Gastrocnemius medialis (tissue), 4 donors: ENCODE measurements at regions not wholly inside any gene's neighbourhood (a gene's known extent, or its start where the extent isn't known, plus 50 kb on each side); places are given as distances from the start of the nearest gene placed in this dataset.
"Not testable (repeated sequence)": the region's sequence is repeated elsewhere in the genome, so short reads cannot be mapped to it uniquely, and the experiment has no call there.

Source experiments
- POLR2A ChIP-seq, 2 donors: fragments of 450-650 bp; IDR thresholded peaks; one replicate each; pipeline ENCODE4 v1.6.1; 2017; ENCODE audit warnings: antibody characterized with exemption in 2 of 2, mild to moderate bottlenecking in 2 of 2, moderate library complexity in 2 of 2
- TF ChIP-seq, protein P1 (sequence below), 5 experiments: fragments of 450-650 bp in 3 of 5; fragments of 200-600 bp in 2 of 5; sonication (generic) in 2 of 5; IDR thresholded peaks in 4 of 5; conservative IDR thresholded peaks in 1 of 5; 1 replicate in 4 of 5; 2 replicates in 1 of 5; pipeline ENCODE4 v1.5.1; 2016 to 2019; ENCODE audit warnings: antibody characterized with exemption in 5 of 5, mild to moderate bottlenecking in 3 of 5, moderate library complexity in 3 of 5

DNA sequence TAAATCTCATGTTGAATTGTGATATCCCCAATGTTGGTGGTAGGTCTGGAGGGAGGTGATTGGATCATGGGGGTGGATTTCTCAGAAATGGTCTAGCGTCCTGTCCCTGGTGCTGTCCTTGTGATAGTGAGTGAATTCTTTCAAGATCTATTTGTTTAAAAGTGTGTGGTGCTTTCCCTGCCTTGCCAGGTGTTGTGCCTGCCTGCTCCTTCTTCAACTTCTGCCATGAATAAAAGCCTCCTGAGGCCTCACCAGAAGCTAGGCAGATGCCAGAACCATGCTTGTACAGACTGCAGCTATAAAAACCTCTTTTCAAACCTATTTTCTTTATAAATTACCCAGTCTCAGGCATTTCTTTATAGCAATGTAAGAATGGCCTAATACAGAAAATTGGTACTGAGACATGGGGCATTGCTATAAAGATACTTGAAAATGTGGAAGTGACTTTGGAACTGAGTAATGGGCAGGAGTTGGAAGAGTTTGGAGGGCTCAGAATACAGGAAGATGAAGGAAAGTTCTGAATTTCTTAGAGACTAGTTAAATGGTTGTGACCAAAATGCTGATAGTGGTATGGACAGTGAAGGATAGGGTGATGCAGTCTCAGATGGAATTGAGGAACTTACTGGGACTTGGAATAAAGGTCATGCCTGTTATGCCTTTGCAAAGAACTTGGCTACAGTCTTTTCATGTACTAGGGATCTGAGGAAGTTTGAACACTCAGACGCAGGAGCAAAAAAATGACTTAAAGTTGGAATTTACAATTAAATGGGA, 1514.6 kb upstream of the TPTE start:
- TF ChIP-seq, protein P1, sequence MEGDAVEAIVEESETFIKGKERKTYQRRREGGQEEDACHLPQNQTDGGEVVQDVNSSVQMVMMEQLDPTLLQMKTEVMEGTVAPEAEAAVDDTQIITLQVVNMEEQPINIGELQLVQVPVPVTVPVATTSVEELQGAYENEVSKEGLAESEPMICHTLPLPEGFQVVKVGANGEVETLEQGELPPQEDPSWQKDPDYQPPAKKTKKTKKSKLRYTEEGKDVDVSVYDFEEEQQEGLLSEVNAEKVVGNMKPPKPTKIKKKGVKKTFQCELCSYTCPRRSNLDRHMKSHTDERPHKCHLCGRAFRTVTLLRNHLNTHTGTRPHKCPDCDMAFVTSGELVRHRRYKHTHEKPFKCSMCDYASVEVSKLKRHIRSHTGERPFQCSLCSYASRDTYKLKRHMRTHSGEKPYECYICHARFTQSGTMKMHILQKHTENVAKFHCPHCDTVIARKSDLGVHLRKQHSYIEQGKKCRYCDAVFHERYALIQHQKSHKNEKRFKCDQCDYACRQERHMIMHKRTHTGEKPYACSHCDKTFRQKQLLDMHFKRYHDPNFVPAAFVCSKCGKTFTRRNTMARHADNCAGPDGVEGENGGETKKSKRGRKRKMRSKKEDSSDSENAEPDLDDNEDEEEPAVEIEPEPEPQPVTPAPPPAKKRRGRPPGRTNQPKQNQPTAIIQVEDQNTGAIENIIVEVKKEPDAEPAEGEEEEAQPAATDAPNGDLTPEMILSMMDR (IDR thresholded peaks at IDR 0.05 in 4 of 5, conservative IDR thresholded peaks at IDR 0.05 in 1 of 5) = not testable (repeated sequence)
- not testable (repeated sequence) for TF ChIP-seq POLR2A (IDR thresholded peaks at IDR 0.05)
